Natural killer cell treated with Interleukin-12 subunit alpha and Interleukin-12 subunit beta and Interleukin-15 and Interleukin-18, amount 100 ng/mL, for 72 hours (primary cell): ENCODE measurements at regions not wholly inside any gene's neighbourhood (a gene's known extent, or its start where the extent isn't known, plus 50 kb on each side); places are given as distances from the start of the nearest gene placed in this dataset.

ENCODE experiments used
- ATAC-seq, 2 donors: fragments of 150-1000 bp; cut with Tn5 transposase in 1 of 2; sonication (Bioruptor Pico), chemical (Tn5 transposase) in 1 of 2; 2 replicates each; pipeline ENCODE4 v1.10.0; 2021
- DNase-seq: peaks from one replicate; pipeline ENCODE4 v3.0.0; 2022; ENCODE audit warnings: low spot score
- H3K27ac Mint-ChIP-seq, 2 donors: 1 replicate in 1 of 2; 2 replicates in 1 of 2; pipeline ENCODE4 v1.8.0; 2022; ENCODE audit warnings: mixed read lengths in 2 of 2, mild to moderate bottlenecking in 1 of 2, moderate library complexity in 1 of 2
- H3K27me3 Mint-ChIP-seq, 2 donors: 1 replicate in 1 of 2; 2 replicates in 1 of 2; pipeline ENCODE4 v1.8.0; 2022; ENCODE audit warnings: mixed read lengths in 2 of 2
- H3K36me3 Mint-ChIP-seq: one replicate; pipeline ENCODE4 v1.8.0; 2022; ENCODE audit warnings: mixed read lengths
- H3K4me1 Mint-ChIP-seq, 2 donors: 1 replicate in 1 of 2; 2 replicates in 1 of 2; pipeline ENCODE4 v1.8.0; 2022; ENCODE audit warnings: low read depth in 2 of 2, mixed read lengths in 2 of 2, mild to moderate bottlenecking in 1 of 2
- H3K4me3 Mint-ChIP-seq: one replicate; pipeline ENCODE4 v1.8.0; 2022; ENCODE audit warnings: mixed read lengths
- H3K9me3 Mint-ChIP-seq: 2 replicates; pipeline ENCODE4 v1.8.0; 2022; ENCODE audit warnings: mixed read lengths

- H3K4me1 Mint-ChIP-seq: no peaks in the 10 kb centered on the region
- peaks cover 10 to 23% of the 10 kb centered on the region in 2 donors for H3K27me3 Mint-ChIP-seq
- H3K4me3 Mint-ChIP-seq: no peak overlapping the region
- no peak for DNase-seq
- no peaks in the 10 kb centered on the region for H3K9me3 Mint-ChIP-seq
- ATAC-seq: no peak
- H3K36me3 Mint-ChIP-seq: peaks cover 4% of the 10 kb centered on the region
- no peak overlapping the region for H3K27ac Mint-ChIP-seq
Measured at GRCh38 chr2:84373391-84373790, 85.7 kb downstream of the SUCLG1 start.

GRCh38 chr2:84362541-84362940 lies 96.5 kb downstream of the SUCLG1 start:
- Mint-ChIP-seq H3K4me1 (no peaks in the 10 kb centered on the region), H3K27me3 (peaks cover 13 to 41% of the 10 kb centered on the region in 2 donors), H3K4me3 (no peak overlapping the region), H3K27ac (no peak overlapping the region), H3K9me3 (no peaks in the 10 kb centered on the region), H3K36me3 (peaks cover 10% of the 10 kb centered on the region)
- DNase-seq (no peak), ATAC-seq (no peak)

- H3K4me1 Mint-ChIP-seq: no peaks in the 10 kb centered on the region
- peaks cover 21 to 24% of the 10 kb centered on the region in 2 donors for H3K27me3 Mint-ChIP-seq
- DNase-seq: no peak
- H3K27ac Mint-ChIP-seq: no peak overlapping the region
- no peaks in the 10 kb centered on the region for H3K36me3 Mint-ChIP-seq
- ATAC-seq: no peak
- H3K4me3 Mint-ChIP-seq: no peak overlapping the region
- peaks cover 3% of the 10 kb centered on the region for H3K9me3 Mint-ChIP-seq
Measured at GRCh38 chr2:84338069-84338468, 121.0 kb downstream of the SUCLG1 start.

GRCh38 chr2:84327645-84328249 lies 131.3 kb downstream of the SUCLG1 start:
- no peak overlapping the region for H3K27ac Mint-ChIP-seq
- no peak for ATAC-seq
- peaks cover 7% of the 10 kb centered on the region for H3K36me3 Mint-ChIP-seq
- peaks cover 0 to 21% of the 10 kb centered on the region in 2 donors for H3K4me1 Mint-ChIP-seq
- peaks cover 21 to 48% of the 10 kb centered on the region in 2 donors for H3K27me3 Mint-ChIP-seq
- no peak for DNase-seq
- H3K9me3 Mint-ChIP-seq: no peaks in the 10 kb centered on the region
- no peak overlapping the region for H3K4me3 Mint-ChIP-seq

GRCh38 chr2:84326831-84327432 lies 132.1 kb downstream of the SUCLG1 start:
- no peak for ATAC-seq
- Mint-ChIP-seq H3K27ac (no peak overlapping the region), H3K36me3 (peaks cover under 1% of the 10 kb centered on the region), H3K9me3 (no peaks in the 10 kb centered on the region), H3K4me3 (no peak overlapping the region), H3K27me3 (peaks cover 17 to 40% of the 10 kb centered on the region in 2 donors), H3K4me1 (peaks cover 0 to 21% of the 10 kb centered on the region in 2 donors)
- no peak for DNase-seq

- Mint-ChIP-seq H3K27me3 (peaks cover 11 to 28% of the 10 kb centered on the region in 2 donors), H3K4me1 (peaks cover 0 to 17% of the 10 kb centered on the region in 2 donors), H3K27ac (no peak overlapping the region), H3K9me3 (no peaks in the 10 kb centered on the region), H3K4me3 (no peak overlapping the region), H3K36me3 (no peaks in the 10 kb centered on the region)
- ATAC-seq: no peak
- DNase-seq: no peak
Measured at GRCh38 chr2:84323890-84324289, 135.2 kb downstream of the SUCLG1 start.

GRCh38 chr2:84320940-84321339 lies 138.1 kb downstream of the SUCLG1 start:
- no peaks in the 10 kb centered on the region for H3K9me3 Mint-ChIP-seq
- no peaks in the 10 kb centered on the region for H3K4me1 Mint-ChIP-seq
- H3K4me3 Mint-ChIP-seq: no peak overlapping the region
- H3K27me3 Mint-ChIP-seq: peaks cover 11 to 28% of the 10 kb centered on the region in 2 donors
- ATAC-seq: no peak
- no peak for DNase-seq
- no peak overlapping the region for H3K27ac Mint-ChIP-seq
- H3K36me3 Mint-ChIP-seq: no peaks in the 10 kb centered on the region

- Mint-ChIP-seq H3K27ac (no peak overlapping the region), H3K27me3 (peaks cover 11 to 18% of the 10 kb centered on the region in 2 donors), H3K4me1 (peaks cover 0 to 3% of the 10 kb centered on the region in 2 donors), H3K36me3 (no peaks in the 10 kb centered on the region), H3K4me3 (no peak overlapping the region), H3K9me3 (no peaks in the 10 kb centered on the region)
- DNase-seq (no peak), ATAC-seq (no peak)
Measured at GRCh38 chr2:84319581-84319980, 139.5 kb downstream of the SUCLG1 start.

- DNase-seq (no peak), ATAC-seq (no peak)
- Mint-ChIP-seq H3K27me3 (peaks cover 4 to 9% of the 10 kb centered on the region in 2 donors), H3K9me3 (no peaks in the 10 kb centered on the region), H3K36me3 (no peaks in the 10 kb centered on the region), H3K4me1 (peaks cover 0 to 3% of the 10 kb centered on the region in 2 donors), H3K4me3 (no peak overlapping the region), H3K27ac (no peak overlapping the region)
Measured at GRCh38 chr2:84317135-84317534, 141.9 kb downstream of the SUCLG1 start.

GRCh38 chr2:84314901-84315330 lies 144.2 kb downstream of the SUCLG1 start:
- H3K4me3 Mint-ChIP-seq: no peak overlapping the region
- peaks cover 3 to 6% of the 10 kb centered on the region in 2 donors for H3K4me1 Mint-ChIP-seq
- DNase-seq: peak; percentile 69
- no peaks in the 10 kb centered on the region for H3K9me3 Mint-ChIP-seq
- H3K27ac Mint-ChIP-seq: no peak overlapping the region
- no peaks in the 10 kb centered on the region for H3K36me3 Mint-ChIP-seq
- peaks cover 0 to 6% of the 10 kb centered on the region in 2 donors for H3K27me3 Mint-ChIP-seq
- peak; percentile 73 to 83 for ATAC-seq

GRCh38 chr2:84314250-84314649 lies 144.8 kb downstream of the SUCLG1 start:
- peaks cover 0 to 8% of the 10 kb centered on the region in 2 donors for H3K27me3 Mint-ChIP-seq
- no peaks in the 10 kb centered on the region for H3K36me3 Mint-ChIP-seq
- DNase-seq (no peak), ATAC-seq (no peak)
- no peak overlapping the region for H3K4me3 Mint-ChIP-seq
- no peak overlapping the region for H3K27ac Mint-ChIP-seq
- peaks cover 3 to 6% of the 10 kb centered on the region in 2 donors for H3K4me1 Mint-ChIP-seq
- H3K9me3 Mint-ChIP-seq: no peaks in the 10 kb centered on the region

- Mint-ChIP-seq H3K9me3 (peaks cover 7% of the 10 kb centered on the region), H3K4me1 (peaks cover 0 to 6% of the 10 kb centered on the region in 2 donors), H3K36me3 (peaks cover 17% of the 10 kb centered on the region), H3K4me3 (no peak overlapping the region), H3K27me3 (peaks cover 9 to 42% of the 10 kb centered on the region in 2 donors), H3K27ac (no peak overlapping the region)
- no peak for ATAC-seq
- DNase-seq: no peak
Measured at GRCh38 chr2:84309281-84309680, 149.8 kb downstream of the SUCLG1 start.

GRCh38 chr2:84306361-84306760 lies 152.7 kb downstream of the SUCLG1 start:
- Mint-ChIP-seq H3K27me3 (peaks cover 9 to 42% of the 10 kb centered on the region in 2 donors), H3K36me3 (peaks cover 17% of the 10 kb centered on the region), H3K4me3 (no peak overlapping the region), H3K9me3 (peaks cover 7% of the 10 kb centered on the region), H3K4me1 (peaks cover 0 to 6% of the 10 kb centered on the region in 2 donors), H3K27ac (no peak overlapping the region)
- no peak for DNase-seq
- no peak for ATAC-seq

- DNase-seq: no peak
- H3K9me3 Mint-ChIP-seq: peaks cover 7% of the 10 kb centered on the region
- H3K27me3 Mint-ChIP-seq: peaks cover 5 to 25% of the 10 kb centered on the region in 2 donors
- H3K4me3 Mint-ChIP-seq: no peak overlapping the region
- H3K27ac Mint-ChIP-seq: no peak overlapping the region
- H3K4me1 Mint-ChIP-seq: no peaks in the 10 kb centered on the region
- peaks cover 14% of the 10 kb centered on the region for H3K36me3 Mint-ChIP-seq
- ATAC-seq: peak in 1 of 2 donors; percentile 70
Measured at GRCh38 chr2:84302513-84303412, 156.3 kb downstream of the SUCLG1 start.
